HepG2 (cell line): ENCODE measurements at regions not wholly inside any gene's neighbourhood (a gene's known extent, or its start where the extent isn't known, plus 50 kb on each side); places are given as distances from the start of the nearest gene placed in this dataset.

ENCODE experiments used
- ATAC-seq: fragments of 200-7000 bp; cut with Tn5 transposase; 3 replicates; pipeline ENCODE4 v1.9.1; 2020; ENCODE audit warnings: mild to moderate bottlenecking, moderate library complexity
- BruUV-seq: library from RNA; stranded (reverse); fragments of 400-500 nt; replicated peaks from 2 replicates; lab custom pipeline; 2021; lab: Mats Ljungman, UMichigan
- CTCF ChIA-PET: fragments of 300-600 bp; formaldehyde crosslinking; extraction: SDS; loops from one replicate; lab custom pipeline; 2021; ENCODE audit warnings: low total read pairs, inconsistent platforms, low intra/inter-chr PET ratio; lab: Yijun Ruan, JAX
- POLR2A ChIA-PET: fragments of 350-600 bp; sonication (Branson Sonifier 250); formaldehyde crosslinking; loops from one replicate; lab custom pipeline; 2020; ENCODE audit warnings: antibody characterized with exemption, inconsistent platforms; lab: Yijun Ruan, JAX
- DNase-seq: peaks from one replicate; pipeline ENCODE4 v3.0.0-alpha.2; 2015; ENCODE audit warnings: low spot score
- FAIRE-seq: peaks from 3 replicates; lab custom pipeline; 2011; peaks lifted over from hg19 to GRCh38; lab: Jason Lieb, UNC
- H2AFZ ChIP-seq: one replicate; pipeline ENCODE4 v1.6.1; 2011; ENCODE audit warnings: low read length, inconsistent platforms
- H3K27ac ChIP-seq: fragments of 300-600 bp; 3 replicates; pipeline ENCODE4 v1.8.0; 2011; ENCODE audit warnings: mixed run types, mild to moderate bottlenecking, mixed read lengths, low read length, inconsistent platforms; ENCODE audit not compliant: insufficient read depth; ENCODE audit errors: extremely low read length
- H3K27me3 ChIP-seq, 2 experiments: fragments of 200-600 bp in 1 of 2; 2 replicates in 1 of 2; 3 replicates in 1 of 2; pipeline versions ENCODE4 v1.6.0 to v1.8.0; 2011; ENCODE audit warnings: low read length in 2 of 2, mild to moderate bottlenecking in 2 of 2, moderate library complexity in 2 of 2, inconsistent platforms in 1 of 2; ENCODE audit not compliant: insufficient read depth in 2 of 2, control insufficient read depth in 1 of 2
- H3K36me3 ChIP-seq, 2 experiments: fragments of 200-600 bp in 1 of 2; replicated peaks in 1 of 2; 2 replicates in 1 of 2; 3 replicates in 1 of 2; pipeline versions ENCODE4 v1.5.1 to v1.8.0; 2011; ENCODE audit warnings: low read length in 2 of 2, inconsistent platforms in 1 of 2; ENCODE audit not compliant: insufficient read depth in 2 of 2, control insufficient read depth in 1 of 2
- H3K4me1 ChIP-seq: 2 replicates; pipeline ENCODE4 v1.5.1; 2012; ENCODE audit warnings: low read length, inconsistent platforms; ENCODE audit not compliant: insufficient read depth
- H3K4me2 ChIP-seq: 2 replicates; pipeline ENCODE4 v1.6.0; 2011; ENCODE audit warnings: low read depth, low read length, inconsistent platforms
- H3K4me3 ChIP-seq, 3 experiments: fragments of 200-600 bp in 1 of 3; sonication (generic), shearing (Covaris generic) in 1 of 3; replicated peaks in 1 of 3; 2 replicates each; pipeline ENCODE4 v1.5.1; 2011 to 2016; ENCODE audit warnings: low read length in 3 of 3, inconsistent platforms in 2 of 3, low read depth in 2 of 3, mild to moderate bottlenecking in 2 of 3, control low read depth in 1 of 3, mixed read lengths in 1 of 3; ENCODE audit not compliant: insufficient read depth in 1 of 3
- H3K79me2 ChIP-seq: one replicate; pipeline ENCODE4 v1.6.1; 2011; ENCODE audit warnings: low read length, inconsistent platforms; ENCODE audit not compliant: insufficient read depth
- H3K9ac ChIP-seq: 2 replicates; pipeline ENCODE4 v1.6.0; 2011; ENCODE audit warnings: mild to moderate bottlenecking, low read depth, low read length, inconsistent platforms; ENCODE audit not compliant: insufficient read depth
- H3K9me3 ChIP-seq: 2 replicates; pipeline ENCODE4 v1.5.1; 2012; ENCODE audit warnings: mild to moderate bottlenecking, low read length
- H4K20me1 ChIP-seq: 2 replicates; pipeline ENCODE4 v1.6.0; 2011; ENCODE audit warnings: inconsistent platforms, mild to moderate bottlenecking, low read length, moderate library complexity; ENCODE audit not compliant: insufficient read depth
- DRAP1 ChIP-seq: IDR thresholded peaks from 2 replicates; pipeline ENCODE4 v1.6.1; 2016; ENCODE audit warnings: missing genetic modification reagents, missing compliant biosample characterization
- KAT7 ChIP-seq: IDR thresholded peaks from 2 replicates; pipeline ENCODE4 v1.6.1; 2018; ENCODE audit warnings: borderline replicate concordance, missing compliant biosample characterization
- MBD4 ChIP-seq: IDR thresholded peaks from 2 replicates; pipeline ENCODE4 v1.6.1; 2012; ENCODE audit warnings: low read length, inconsistent platforms, borderline replicate concordance
- PCBP2 ChIP-seq: fragments of 200-400 bp; formaldehyde crosslinking; optimal IDR thresholded peaks from 2 replicates; pipeline ENCODE3; 2018; ENCODE audit warnings: low read length, low read depth; ENCODE audit not compliant: poor library complexity, severe bottlenecking
- SIX1 ChIP-seq: sonication (generic); formaldehyde crosslinking; IDR thresholded peaks from 2 replicates; pipeline ENCODE4 v1.4.0; 2020; ENCODE audit warnings: missing genetic modification reagents, borderline replicate concordance
- STAG1 ChIP-seq: sonication (generic); formaldehyde crosslinking; IDR thresholded peaks from 2 replicates; pipeline ENCODE4 v1.4.0; 2020; ENCODE audit warnings: missing genetic modification reagents
- STAT6 ChIP-seq: sonication (generic); formaldehyde crosslinking; IDR thresholded peaks from 2 replicates; pipeline ENCODE4 v1.4.0; 2020; ENCODE audit warnings: missing genetic modification reagents, mild to moderate bottlenecking, borderline replicate concordance
- ZEB1 ChIP-seq: IDR thresholded peaks from 2 replicates; pipeline ENCODE4 v1.6.1; 2012; ENCODE audit warnings: mild to moderate bottlenecking, low read depth, inconsistent platforms; ENCODE audit not compliant: insufficient replicate concordance
- ZNF510 ChIP-seq: sonication (generic); formaldehyde crosslinking; IDR thresholded peaks from 2 replicates; pipeline ENCODE4 v1.4.0; 2020; ENCODE audit warnings: low read depth, mild to moderate bottlenecking, missing genetic modification reagents
- ZNF660 ChIP-seq: sonication (generic); formaldehyde crosslinking; IDR thresholded peaks from 2 replicates; pipeline ENCODE4 v1.5.1; 2020; ENCODE audit warnings: mild to moderate bottlenecking, low read depth, missing genetic modification reagents, borderline replicate concordance
- WGBS: methylation state at CpG from one replicate; pipeline ENCODE4 v1.1.6; 2017; ENCODE audit warnings: low lambda C conversion rate; 5-methylcytosine and 5-hydroxymethylcytosine counted together
- in situ Hi-C: cut with HindIII; loops from 2 replicates; pipeline ENCODE4 v1.10.0; 2017; ENCODE audit warnings: low pct_unique_long_range_greater_than_20kb; ENCODE audit not compliant: extremely low pct_ligation_motif_present
- intact Hi-C: fragments of 100-400 bp; cut with micrococcal nuclease; formaldehyde crosslinking; loops from one replicate; pipeline ENCODE4 v1.10.0; 2022; ENCODE audit not compliant: unreplicated experiment

- TF ChIP-seq DRAP1 (CRISPR knock-in tag) (no peak), STAG1 (peak; percentile 43)
Observed at GRCh38 chr3:71930056-71930991, 145.4 kb upstream of the PROK2 start (continued).

- Histone ChIP-seq H3K27ac (no peak overlapping the region), H3K79me2 (no peaks in the 10 kb centered on the region), H3K4me2 (no peak overlapping the region), H3K27me3 (no peaks in the 10 kb centered on the region; a peak in 4 of 5 replicates), H2AFZ (no peak overlapping the region), H4K20me1 (no peaks in the 10 kb centered on the region), H3K9ac (no peak overlapping the region), H3K36me3 (no peaks in the 10 kb centered on the region), H3K4me3 (no peak overlapping the region), H3K9me3 (no peaks in the 10 kb centered on the region), H3K4me1 (no peaks in the 10 kb centered on the region)
- ATAC-seq, result no peak
- in situ Hi-C loops, result no loop called here
- CTCF ChIA-PET, result no interaction called here
- 0% methylated on average over 2 of the region's 2 CpGs for WGBS
- DNase-seq, result no peak
- POLR2A ChIA-PET, result no interaction called here
- BruUV-seq, result no TSS peak
- intact Hi-C loops, result no loop called here
- no peak for FAIRE-seq
- TF ChIP-seq STAT6 (CRISPR knock-in tag) (no peak), ZNF510 (CRISPR knock-in tag) (no peak), PCBP2 (no peak), KAT7 (no peak), MBD4 (no peak), SIX1 (CRISPR knock-in tag) (no peak), ZNF660 (CRISPR knock-in tag) (no peak), ZEB1 (no peak)
Observed at GRCh38 chr3:71928212-71928611, 143.3 kb upstream of the PROK2 start.
